SK-N-SH (cell line): ENCODE measurements at regions not wholly inside any gene's neighbourhood (a gene's known extent, or its start where the extent isn't known, plus 50 kb on each side); places are given as distances from the start of the nearest gene placed in this dataset.

Experiments used
- CTCF ChIA-PET: fragments of 300-600, 350-600 bp; formaldehyde crosslinking; extraction: SDS; loops from one replicate; lab custom pipeline; 2021; lab: Yijun Ruan, JAX
- POLR2A ChIA-PET: fragments of 350-600 bp; sonication (Branson Sonifier 250); formaldehyde crosslinking; extraction: SDS; loops from one replicate; lab custom pipeline; 2020; ENCODE audit warnings: antibody characterized with exemption, inconsistent platforms; lab: Yijun Ruan, JAX
- DNase-seq: peaks from one replicate; pipeline ENCODE4 v3.0.0; 2012
- H2AFZ ChIP-seq: fragments of 200-600 bp; sonication (generic); 2 replicates; pipeline ENCODE4 v1.8.1; 2016; ENCODE audit warnings: antibody characterized with exemption, mild to moderate bottlenecking, low read depth
- H3F3A ChIP-seq: fragments of 200-600 bp; sonication (generic); replicated peaks from 2 replicates; pipeline ENCODE3; 2016; ENCODE audit warnings: antibody characterized with exemption, mild to moderate bottlenecking; ENCODE audit not compliant: insufficient read depth
- H3K27ac ChIP-seq, 2 experiments: fragments of 200-500 bp in 1 of 2; fragments of 200-600 bp in 1 of 2; sonication (Bioruptor generic) in 1 of 2; sonication (generic), shearing (Covaris generic) in 1 of 2; 2 replicates each; pipeline versions ENCODE4 v1.5.1 to v1.6.1; 2014 to 2016; ENCODE audit warnings: low read depth in 2 of 2, inconsistent platforms in 1 of 2, low read length in 1 of 2, mild to moderate bottlenecking in 1 of 2, mixed read lengths in 1 of 2
- H3K27me3 ChIP-seq: fragments of 200-600 bp; sonication (generic), shearing (Covaris generic); 2 replicates; pipeline ENCODE4 v1.6.1; 2016; ENCODE audit warnings: mixed run types; ENCODE audit not compliant: insufficient read depth
- H3K36me3 ChIP-seq, 2 experiments: fragments of 200-500 bp in 1 of 2; fragments of 200-600 bp in 1 of 2; sonication (Bioruptor generic) in 1 of 2; sonication (generic) in 1 of 2; replicated peaks in 1 of 2; 2 replicates each; pipeline versions ENCODE3 to v1.5.1; 2014 to 2016; ENCODE audit warnings: low read length in 1 of 2, mild to moderate bottlenecking in 1 of 2; ENCODE audit not compliant: insufficient read depth in 2 of 2, control insufficient read depth in 1 of 2
- H3K4me1 ChIP-seq, 2 experiments: fragments of 200-500 bp in 1 of 2; fragments of 200-600 bp in 1 of 2; sonication (Bioruptor generic) in 1 of 2; sonication (generic), shearing (Covaris generic) in 1 of 2; 2 replicates each; pipeline versions ENCODE4 v1.5.1 to v1.6.1; 2014 to 2016; ENCODE audit warnings: low read depth in 1 of 2, low read length in 1 of 2, mixed run types in 1 of 2; ENCODE audit not compliant: insufficient read depth in 2 of 2, control insufficient read depth in 1 of 2
- H3K4me2 ChIP-seq: fragments of 200-600 bp; sonication (generic), shearing (Covaris generic); 2 replicates; pipeline ENCODE4 v1.6.1; 2017; ENCODE audit warnings: mixed run types
- H3K4me3 ChIP-seq, 2 experiments: fragments of 200-500 bp in 1 of 2; fragments of 200-600 bp in 1 of 2; sonication (Bioruptor generic) in 1 of 2; sonication (generic), shearing (Covaris generic) in 1 of 2; 2 replicates each; pipeline versions ENCODE4 v1.5.1 to v1.8.1; 2014 to 2016; ENCODE audit warnings: low read depth in 2 of 2, inconsistent platforms in 1 of 2, low read length in 1 of 2, mild to moderate bottlenecking in 1 of 2, mixed read lengths in 1 of 2, moderate library complexity in 1 of 2
- H3K79me2 ChIP-seq: fragments of 200-600 bp; sonication (generic); 2 replicates; pipeline ENCODE4 v1.8.1; 2017; ENCODE audit warnings: mild to moderate bottlenecking; ENCODE audit not compliant: insufficient read depth
- H3K9ac ChIP-seq: fragments of 200-600 bp; sonication (generic); 2 replicates; pipeline ENCODE4 v1.6.1; 2017; ENCODE audit warnings: mixed run types
- H3K9me2 ChIP-seq: fragments of 200-600 bp; sonication (generic); 2 replicates; pipeline ENCODE4 v1.6.1; 2017; ENCODE audit warnings: mixed run types
- H3K9me3 ChIP-seq: fragments of 200-600 bp; sonication (generic); 2 replicates; pipeline ENCODE4 v1.6.1; 2017; ENCODE audit warnings: mixed run types, mild to moderate bottlenecking, moderate library complexity
- H4K20me1 ChIP-seq: fragments of 200-600 bp; sonication (generic); 2 replicates; pipeline ENCODE4 v1.6.1; 2017; ENCODE audit warnings: mild to moderate bottlenecking, mixed run types; ENCODE audit not compliant: insufficient read depth
- CHD2 ChIP-seq: fragments of 150-350 bp; IDR thresholded peaks from 2 replicates; pipeline ENCODE4 v1.6.1; 2018; ENCODE audit warnings: low read length; ENCODE audit not compliant: partially characterized antibody
- CTCF ChIP-seq: fragments of 200-600 bp; sonication (generic); IDR thresholded peaks from 2 replicates; pipeline ENCODE4 v1.6.1; 2017; ENCODE audit warnings: antibody characterized with exemption, mild to moderate bottlenecking, moderate library complexity
- ELF1 ChIP-seq: IDR thresholded peaks from 2 replicates; pipeline ENCODE4 v1.4.0; 2012
- EP300 ChIP-seq, 2 experiments: IDR thresholded peaks; 2 replicates each; pipeline versions ENCODE4 v1.4.0 to v1.6.1; 2012; ENCODE audit warnings: borderline replicate concordance in 1 of 2, low read depth in 1 of 2, low read length in 1 of 2
- EZH2phosphoT487 ChIP-seq: fragments of 200-600 bp; sonication (generic); IDR thresholded peaks from 2 replicates; pipeline ENCODE4 v1.6.1; 2017; ENCODE audit warnings: low read depth, mixed run types, mild to moderate bottlenecking, antibody characterized with exemption, moderate library complexity, borderline replicate concordance
- FOSL2 ChIP-seq: IDR thresholded peaks from 2 replicates; pipeline ENCODE4 v1.4.0; 2012; ENCODE audit warnings: low read depth, mild to moderate bottlenecking, moderate library complexity, borderline replicate concordance
- FOXJ3 ChIP-seq: sonication (generic); formaldehyde crosslinking; IDR thresholded peaks from 2 replicates; pipeline ENCODE4 v1.5.1; 2020; ENCODE audit warnings: mild to moderate bottlenecking, missing genetic modification reagents
- FOXM1 ChIP-seq: IDR thresholded peaks from 2 replicates; pipeline ENCODE4 v1.4.0; 2012; ENCODE audit warnings: low read depth, mild to moderate bottlenecking
- GATA2 ChIP-seq: sonication (generic); formaldehyde crosslinking; IDR thresholded peaks from 2 replicates; pipeline ENCODE4 v1.5.0; 2020; ENCODE audit warnings: mild to moderate bottlenecking, missing genetic modification reagents
- MEF2A ChIP-seq: IDR thresholded peaks from 2 replicates; pipeline ENCODE4 v1.4.0; 2012; ENCODE audit warnings: low read depth, borderline replicate concordance
- NFIC ChIP-seq: IDR thresholded peaks from 2 replicates; pipeline ENCODE4 v1.4.0; 2012; ENCODE audit warnings: borderline replicate concordance
- PBX3 ChIP-seq: IDR thresholded peaks from 2 replicates; pipeline ENCODE4; 2012
- RCOR1 ChIP-seq: fragments of 150-350 bp; IDR thresholded peaks from 2 replicates; pipeline ENCODE4 v1.6.1; 2017; ENCODE audit warnings: antibody characterized with exemption, low read length
- SIN3A ChIP-seq: IDR thresholded peaks from 2 replicates; pipeline ENCODE4 v1.6.1; 2012; ENCODE audit warnings: low read depth, mild to moderate bottlenecking, low read length, moderate library complexity, borderline replicate concordance
- TAF1 ChIP-seq: IDR thresholded peaks from 2 replicates; pipeline ENCODE4 v1.6.1; 2012; ENCODE audit warnings: low read depth, mild to moderate bottlenecking, low read length, moderate library complexity, borderline replicate concordance
- TCF12 ChIP-seq: IDR thresholded peaks from 2 replicates; pipeline ENCODE4 v1.4.0; 2012
- USF2 ChIP-seq: fragments of 150-350 bp; IDR thresholded peaks from 2 replicates; pipeline ENCODE4 v1.6.1; 2017; ENCODE audit warnings: antibody characterized with exemption, low read length, low read depth, borderline replicate concordance
- WGBS: methylation state at CpG from one replicate; pipeline ENCODE4 v1.1.6; 2017; ENCODE audit warnings: low lambda C conversion rate; 5-methylcytosine and 5-hydroxymethylcytosine counted together

GRCh38 chr2:203586696-203587095 lies 51.6 kb upstream of the RAPH1 start:
- Histone ChIP-seq H4K20me1 (no peaks in the 10 kb centered on the region), H3K4me3 (no peak overlapping the region), H2AFZ (no peak overlapping the region), H3K27ac (no peak overlapping the region), H3K79me2 (no peaks in the 10 kb centered on the region), H3K9me2 (no peaks in the 10 kb centered on the region), H3F3A (no peaks in the 10 kb centered on the region), H3K9ac (no peak overlapping the region), H3K4me1 (peaks cover 5 to 12% of the 10 kb centered on the region in 2 experiments; a peak in 3 of 4 replicates), H3K9me3 (no peaks in the 10 kb centered on the region), H3K4me2 (no peak overlapping the region), H3K27me3 (no peaks in the 10 kb centered on the region), H3K36me3 (no peaks in the 10 kb centered on the region)
- ChIA-PET CTCF (no interaction called here), POLR2A (no interaction called here)
- WGBS = 77% methylated on average over 4 of the region's 4 CpGs
- no peak for DNase-seq
- TF ChIP-seq FOSL2 = no peak
- no peak for TF ChIP-seq SIN3A
- no peak for TF ChIP-seq EP300 (IDR thresholded peaks at IDR 0.05; ENCODE audit: borderline replicate concordance in 1 of 2, low read depth in 1 of 2, low read length in 1 of 2)
- TF ChIP-seq FOXM1 = no peak
- no peak for TF ChIP-seq MEF2A
- no peak for TF ChIP-seq USF2
- no peak for TF ChIP-seq ELF1
- TF ChIP-seq RCOR1 = no peak
- no peak for TF ChIP-seq GATA2
- no peak for TF ChIP-seq PBX3
- no peak for TF ChIP-seq CTCF
- no peak for TF ChIP-seq EZH2phosphoT487
- TF ChIP-seq FOXJ3 (CRISPR knock-in tag) = no peak
- TF ChIP-seq CHD2 = no peak

GRCh38 chr2:203590496-203590895 lies 55.4 kb upstream of the RAPH1 start:
- no peak for DNase-seq
- WGBS = 48% methylated on average over 2 of the region's 2 CpGs
- H3K79me2 ChIP-seq = no peaks in the 10 kb centered on the region

More at GRCh38 chr2:203590496-203590895, 55.4 kb upstream of the RAPH1 start:
- POLR2A ChIA-PET = no interaction called here
- TF ChIP-seq CHD2 (no peak), FOXM1 (no peak), FOXJ3 (CRISPR knock-in tag) (no peak), ELF1 (no peak), TAF1 (no peak), NFIC (no peak), TCF12 (no peak), MEF2A (no peak)
- Histone ChIP-seq H3F3A (peaks cover 11% of the 10 kb centered on the region), H3K27me3 (no peaks in the 10 kb centered on the region), H3K4me1 (peaks cover 2 to 12% of the 10 kb centered on the region in 2 experiments), H4K20me1 (no peaks in the 10 kb centered on the region), H2AFZ (no peak overlapping the region), H3K9me2 (no peaks in the 10 kb centered on the region), H3K9ac (no peak overlapping the region), H3K4me2 (no peak overlapping the region), H3K36me3 (no peaks in the 10 kb centered on the region), H3K27ac (no peak overlapping the region), H3K9me3 (no peaks in the 10 kb centered on the region), H3K4me3 (no peak overlapping the region)
- CTCF ChIA-PET = no interaction called here
